SK-N-SH treated with all-trans-retinoic acid at 6 μM for 48 hours (cell line): ENCODE measurements at regions not wholly inside any gene's neighbourhood (a gene's known extent, or its start where the extent isn't known, plus 50 kb on each side); places are given as distances from the start of the nearest gene placed in this dataset.

Experiments used
- ATAC-seq: fragments of 200-7000 bp; cut with Tn5 transposase; 3 replicates; pipeline ENCODE4 v1.9.1; 2020; ENCODE audit warnings: mild to moderate bottlenecking, moderate library complexity
- ARNTL ChIP-seq: fragments of 450-650 bp; formaldehyde crosslinking; IDR thresholded peaks from 2 replicates; pipeline ENCODE4 v1.5.0; 2020; ENCODE audit warnings: low read depth, mild to moderate bottlenecking, moderate library complexity, borderline replicate concordance
- BACH2 ChIP-seq: fragments of 250-450 bp; sonication (Bioruptor Pico); IDR thresholded peaks from 2 replicates; pipeline ENCODE4 v1.9.0; 2021; ENCODE audit warnings: mild to moderate bottlenecking, borderline replicate concordance
- CSDC2 ChIP-seq: fragments of 250-450 bp; sonication (Bioruptor Pico); IDR thresholded peaks from 2 replicates; pipeline ENCODE4 v1.5.0; 2020; ENCODE audit warnings: mild to moderate bottlenecking, moderate library complexity
- ESRRG ChIP-seq: fragments of 250-450 bp; sonication (Bioruptor Pico); IDR thresholded peaks from 2 replicates; pipeline ENCODE4 v1.6.1; 2021; ENCODE audit warnings: mild to moderate bottlenecking
- GLIS3 ChIP-seq: fragments of 250-450 bp; sonication (Bioruptor Pico); IDR thresholded peaks from 2 replicates; pipeline ENCODE4 v1.5.0; 2020; ENCODE audit warnings: mild to moderate bottlenecking, moderate library complexity
- ISL1 ChIP-seq: fragments of 250-450 bp; sonication (Bioruptor Pico); IDR thresholded peaks from 2 replicates; pipeline ENCODE4 v2.1.2; 2022; ENCODE audit warnings: mild to moderate bottlenecking, moderate library complexity
- OSR1 ChIP-seq: fragments of 250-450 bp; sonication (Bioruptor Pico); IDR thresholded peaks from 2 replicates; pipeline ENCODE4 v1.8.0; 2022; ENCODE audit warnings: moderate library complexity, mild to moderate bottlenecking, inconsistent platforms
- PPARA ChIP-seq: fragments of 250-450 bp; sonication (Bioruptor Pico); IDR thresholded peaks from 2 replicates; pipeline ENCODE4 v1.5.0; 2020; ENCODE audit warnings: mild to moderate bottlenecking, borderline replicate concordance
- TCF4 ChIP-seq: fragments of 250-450 bp; sonication (Bioruptor Pico); IDR thresholded peaks from 2 replicates; pipeline ENCODE4 v1.8.0; 2021; ENCODE audit warnings: mild to moderate bottlenecking, moderate library complexity, borderline replicate concordance
- TOX ChIP-seq: fragments of 250-450 bp; sonication (Bioruptor Pico); IDR thresholded peaks from 2 replicates; pipeline ENCODE4 v1.8.0; 2021; ENCODE audit warnings: mild to moderate bottlenecking, moderate library complexity, borderline replicate concordance
- TSHZ2 ChIP-seq: fragments of 250-450 bp; sonication (Bioruptor Pico); IDR thresholded peaks from 2 replicates; pipeline ENCODE4 v1.5.0; 2020; ENCODE audit warnings: mild to moderate bottlenecking, moderate library complexity
- ZC3H10 ChIP-seq: fragments of 250-450 bp; sonication (Bioruptor Pico); IDR thresholded peaks from 2 replicates; pipeline ENCODE4 v1.5.1; 2021; ENCODE audit warnings: mild to moderate bottlenecking, moderate library complexity
- ZFP30 ChIP-seq: fragments of 450-650 bp; formaldehyde crosslinking; IDR thresholded peaks from 2 replicates; pipeline ENCODE4 v1.5.0; 2022; ENCODE audit warnings: mild to moderate bottlenecking, moderate library complexity
- ZNF565 ChIP-seq: fragments of 450-650 bp; formaldehyde crosslinking; conservative IDR thresholded peaks from 2 replicates; pipeline ENCODE4 v1.5.0; 2020; ENCODE audit warnings: low read depth, mild to moderate bottlenecking, moderate library complexity
- ZNF70 ChIP-seq: fragments of 450-650 bp; formaldehyde crosslinking; IDR thresholded peaks from 2 replicates; pipeline ENCODE4 v1.5.0; 2020; ENCODE audit warnings: mild to moderate bottlenecking, moderate library complexity
- ZNF8 ChIP-seq: fragments of 450-650 bp; formaldehyde crosslinking; IDR thresholded peaks from 2 replicates; pipeline ENCODE4 v1.5.0; 2020; ENCODE audit warnings: mild to moderate bottlenecking, moderate library complexity
- TF ChIP-seq, protein P1 (sequence below): fragments of 250-450 bp; sonication (Bioruptor Pico); IDR thresholded peaks from 2 replicates; pipeline ENCODE4 v1.5.1; 2021; ENCODE audit warnings: mild to moderate bottlenecking, moderate library complexity
- TF ChIP-seq, protein P2 (sequence below): fragments of 250-450 bp; sonication (Bioruptor Pico); IDR thresholded peaks from 2 replicates; pipeline ENCODE4 v1.8.0; 2021; ENCODE audit warnings: low read depth, mild to moderate bottlenecking, moderate library complexity, borderline replicate concordance
- TF ChIP-seq, protein P3 (sequence below): fragments of 250-450 bp; sonication (Bioruptor Pico); IDR thresholded peaks from 2 replicates; pipeline ENCODE4 v1.8.0; 2020; ENCODE audit warnings: mild to moderate bottlenecking, moderate library complexity, borderline replicate concordance

DNA sequence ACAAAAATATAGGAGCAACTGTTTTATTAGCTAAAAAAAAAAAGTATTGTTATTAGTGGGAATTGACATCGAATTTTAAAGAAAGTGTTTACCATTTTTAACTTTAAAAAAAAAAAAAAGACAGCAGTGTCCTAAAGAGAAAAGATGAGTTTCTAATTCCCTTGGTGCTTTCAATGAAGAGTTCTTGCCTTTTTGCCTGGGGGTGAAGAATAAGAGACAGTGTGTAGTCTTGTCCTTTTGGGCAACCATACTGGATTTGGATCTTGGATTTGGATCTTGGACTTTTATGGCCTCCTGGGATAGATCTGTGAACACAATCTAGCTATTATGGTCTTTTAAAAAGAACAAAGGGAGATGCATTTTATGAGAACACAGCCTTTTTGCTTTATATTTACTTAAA is 60.2 kb upstream of the GLS start:
- TF ChIP-seq ESRRG: no peak
- no peak for TF ChIP-seq ZFP30 (CRISPR knock-in tag)
- no peak for TF ChIP-seq TSHZ2 (CRISPR knock-in tag)
- TF ChIP-seq ZC3H10 (CRISPR knock-in tag): no peak
- TF ChIP-seq ARNTL (CRISPR knock-in tag): no peak
- TF ChIP-seq CSDC2 (CRISPR knock-in tag): no peak
- TF ChIP-seq, protein P1, sequence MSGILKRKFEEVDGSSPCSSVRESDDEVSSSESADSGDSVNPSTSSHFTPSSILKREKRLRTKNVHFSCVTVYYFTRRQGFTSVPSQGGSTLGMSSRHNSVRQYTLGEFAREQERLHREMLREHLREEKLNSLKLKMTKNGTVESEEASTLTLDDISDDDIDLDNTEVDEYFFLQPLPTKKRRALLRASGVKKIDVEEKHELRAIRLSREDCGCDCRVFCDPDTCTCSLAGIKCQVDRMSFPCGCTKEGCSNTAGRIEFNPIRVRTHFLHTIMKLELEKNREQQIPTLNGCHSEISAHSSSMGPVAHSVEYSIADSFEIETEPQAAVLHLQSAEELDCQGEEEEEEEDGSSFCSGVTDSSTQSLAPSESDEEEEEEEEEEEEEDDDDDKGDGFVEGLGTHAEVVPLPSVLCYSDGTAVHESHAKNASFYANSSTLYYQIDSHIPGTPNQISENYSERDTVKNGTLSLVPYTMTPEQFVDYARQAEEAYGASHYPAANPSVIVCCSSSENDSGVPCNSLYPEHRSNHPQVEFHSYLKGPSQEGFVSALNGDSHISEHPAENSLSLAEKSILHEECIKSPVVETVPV (CRISPR knock-in tag): no peak
- no peak for TF ChIP-seq TCF4 (CRISPR knock-in tag)
- ATAC-seq: peak; percentile 18; the same call in 1 of the 3 replicates

GRCh38 chr2:190822043-190822442 is 58.6 kb upstream of the GLS start:
- ATAC-seq: no peak
- TF ChIP-seq TSHZ2 (CRISPR knock-in tag): no peak
- TF ChIP-seq PPARA (CRISPR knock-in tag): no peak
- TF ChIP-seq OSR1 (CRISPR knock-in tag): no peak
- TF ChIP-seq ZNF70 (CRISPR knock-in tag): no peak
- TF ChIP-seq, protein P2, sequence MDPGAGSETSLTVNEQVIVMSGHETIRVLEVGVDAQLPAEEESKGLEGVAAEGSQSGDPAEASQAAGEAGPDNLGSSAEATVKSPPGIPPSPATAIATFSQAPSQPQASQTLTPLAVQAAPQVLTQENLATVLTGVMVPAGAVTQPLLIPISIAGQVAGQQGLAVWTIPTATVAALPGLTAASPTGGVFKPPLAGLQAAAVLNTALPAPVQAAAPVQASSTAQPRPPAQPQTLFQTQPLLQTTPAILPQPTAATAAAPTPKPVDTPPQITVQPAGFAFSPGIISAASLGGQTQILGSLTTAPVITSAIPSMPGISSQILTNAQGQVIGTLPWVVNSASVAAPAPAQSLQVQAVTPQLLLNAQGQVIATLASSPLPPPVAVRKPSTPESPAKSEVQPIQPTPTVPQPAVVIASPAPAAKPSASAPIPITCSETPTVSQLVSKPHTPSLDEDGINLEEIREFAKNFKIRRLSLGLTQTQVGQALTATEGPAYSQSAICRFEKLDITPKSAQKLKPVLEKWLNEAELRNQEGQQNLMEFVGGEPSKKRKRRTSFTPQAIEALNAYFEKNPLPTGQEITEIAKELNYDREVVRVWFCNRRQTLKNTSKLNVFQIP (CRISPR knock-in tag): no peak
- no peak for TF ChIP-seq ZNF565 (CRISPR knock-in tag)
- TF ChIP-seq CSDC2 (CRISPR knock-in tag): no peak
- no peak for TF ChIP-seq ZC3H10 (CRISPR knock-in tag)
- TF ChIP-seq, protein P3, sequence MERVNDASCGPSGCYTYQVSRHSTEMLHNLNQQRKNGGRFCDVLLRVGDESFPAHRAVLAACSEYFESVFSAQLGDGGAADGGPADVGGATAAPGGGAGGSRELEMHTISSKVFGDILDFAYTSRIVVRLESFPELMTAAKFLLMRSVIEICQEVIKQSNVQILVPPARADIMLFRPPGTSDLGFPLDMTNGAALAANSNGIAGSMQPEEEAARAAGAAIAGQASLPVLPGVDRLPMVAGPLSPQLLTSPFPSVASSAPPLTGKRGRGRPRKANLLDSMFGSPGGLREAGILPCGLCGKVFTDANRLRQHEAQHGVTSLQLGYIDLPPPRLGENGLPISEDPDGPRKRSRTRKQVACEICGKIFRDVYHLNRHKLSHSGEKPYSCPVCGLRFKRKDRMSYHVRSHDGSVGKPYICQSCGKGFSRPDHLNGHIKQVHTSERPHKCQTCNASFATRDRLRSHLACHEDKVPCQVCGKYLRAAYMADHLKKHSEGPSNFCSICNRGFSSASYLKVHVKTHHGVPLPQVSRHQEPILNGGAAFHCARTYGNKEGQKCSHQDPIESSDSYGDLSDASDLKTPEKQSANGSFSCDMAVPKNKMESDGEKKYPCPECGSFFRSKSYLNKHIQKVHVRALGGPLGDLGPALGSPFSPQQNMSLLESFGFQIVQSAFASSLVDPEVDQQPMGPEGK (CRISPR knock-in tag): no peak
- TF ChIP-seq ISL1 (CRISPR knock-in tag): no peak
- TF ChIP-seq ZNF8: no peak
- no peak for TF ChIP-seq ZFP30 (CRISPR knock-in tag)
- no peak for TF ChIP-seq GLIS3
- TF ChIP-seq TOX (CRISPR knock-in tag): no peak
- no peak for TF ChIP-seq ARNTL (CRISPR knock-in tag)
- TF ChIP-seq BACH2 (CRISPR knock-in tag): no peak

DNA sequence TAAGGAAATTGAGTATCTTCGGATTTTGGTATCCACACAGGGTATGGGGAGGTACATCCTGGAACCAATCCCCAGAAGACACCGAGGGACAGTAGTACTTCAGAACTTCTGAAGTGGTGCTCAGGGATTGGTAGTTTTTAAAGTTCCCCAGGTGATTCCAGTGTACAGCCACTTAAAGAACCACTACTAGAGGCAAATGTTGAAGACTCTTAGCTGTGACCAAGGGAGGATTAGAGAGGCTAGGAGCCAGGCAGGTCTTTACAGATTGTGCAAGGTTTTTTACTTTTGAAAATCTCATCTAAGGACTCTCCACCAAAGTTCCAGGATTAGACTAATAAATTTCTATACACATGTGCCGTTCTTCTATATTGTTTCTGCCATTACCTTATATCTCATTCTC is 52.9 kb upstream of the GLS start:
- ATAC-seq: no peak
- TF ChIP-seq ZFP30 (CRISPR knock-in tag): no peak
- TF ChIP-seq PPARA (CRISPR knock-in tag): no peak
- TF ChIP-seq ZNF565 (CRISPR knock-in tag): no peak
- TF ChIP-seq ISL1 (CRISPR knock-in tag): no peak
